Activated T-cell treated with anti-CD3 and anti-CD28 coated beads, Interleukin-2, amount 50 U/mL, for 4 hours (primary cell): ENCODE measurements at regions not wholly inside any gene's neighbourhood (a gene's known extent, or its start where the extent isn't known, plus 50 kb on each side); places are given as distances from the start of the nearest gene placed in this dataset.

Experiments
- ATAC-seq, 2 donors: fragments of 200-7000 bp; cut with Tn5 transposase; one replicate each; pipeline ENCODE4 v1.10.0; 2021
- DNase-seq: peaks from one replicate; pipeline ENCODE4 v3.0.0-alpha.2; 2020
- H3K27me3 Mint-ChIP-seq: one replicate; pipeline ENCODE4 v1.8.0; 2021; ENCODE audit warnings: low read depth, mixed read lengths
- H3K36me3 Mint-ChIP-seq: one replicate; pipeline ENCODE4 v1.8.0; 2022; ENCODE audit warnings: mixed read lengths; ENCODE audit not compliant: insufficient read depth
- H3K4me1 Mint-ChIP-seq: one replicate; pipeline ENCODE4 v1.8.0; 2021; ENCODE audit warnings: low read depth, mixed read lengths
- H3K4me3 Mint-ChIP-seq: one replicate; pipeline ENCODE4 v1.8.0; 2021; ENCODE audit warnings: mild to moderate bottlenecking, moderate library complexity, mixed read lengths
- H3K9me3 Mint-ChIP-seq: one replicate; pipeline ENCODE4 v1.8.0; 2021; ENCODE audit warnings: mixed read lengths

GRCh38 chr18:39672171-39672570 is 2106.6 kb upstream of the CELF4 start:
- H3K4me1 Mint-ChIP-seq: no peaks in the 10 kb centered on the region
- no peaks in the 10 kb centered on the region for H3K27me3 Mint-ChIP-seq
- H3K36me3 Mint-ChIP-seq: no peaks in the 10 kb centered on the region
- ATAC-seq (no peak), DNase-seq (no peak)
- no peak overlapping the region for H3K4me3 Mint-ChIP-seq
- peaks cover 9% of the 10 kb centered on the region for H3K9me3 Mint-ChIP-seq

- Mint-ChIP-seq H3K27me3 (no peaks in the 10 kb centered on the region), H3K4me3 (no peak overlapping the region), H3K9me3 (peaks cover 10% of the 10 kb centered on the region), H3K36me3 (no peaks in the 10 kb centered on the region), H3K4me1 (no peaks in the 10 kb centered on the region)
- ATAC-seq (no peak), DNase-seq (no peak)
Measured at GRCh38 chr18:39667905-39668304, 2102.3 kb upstream of the CELF4 start.

GRCh38 chr18:39666541-39666940 is 2100.9 kb upstream of the CELF4 start:
- H3K36me3 Mint-ChIP-seq: no peaks in the 10 kb centered on the region
- H3K9me3 Mint-ChIP-seq: peaks cover 13% of the 10 kb centered on the region
- H3K4me3 Mint-ChIP-seq: no peak overlapping the region
- DNase-seq: no peak
- no peaks in the 10 kb centered on the region for H3K4me1 Mint-ChIP-seq
- H3K27me3 Mint-ChIP-seq: no peaks in the 10 kb centered on the region
- ATAC-seq: no peak

- no peaks in the 10 kb centered on the region for H3K27me3 Mint-ChIP-seq
- H3K9me3 Mint-ChIP-seq: peaks cover 15% of the 10 kb centered on the region
- no peak for ATAC-seq
- H3K4me3 Mint-ChIP-seq: no peak overlapping the region
- H3K4me1 Mint-ChIP-seq: no peaks in the 10 kb centered on the region
- H3K36me3 Mint-ChIP-seq: no peaks in the 10 kb centered on the region
- no peak for DNase-seq
Measured at GRCh38 chr18:39661856-39662366, 2096.3 kb upstream of the CELF4 start.

DNA sequence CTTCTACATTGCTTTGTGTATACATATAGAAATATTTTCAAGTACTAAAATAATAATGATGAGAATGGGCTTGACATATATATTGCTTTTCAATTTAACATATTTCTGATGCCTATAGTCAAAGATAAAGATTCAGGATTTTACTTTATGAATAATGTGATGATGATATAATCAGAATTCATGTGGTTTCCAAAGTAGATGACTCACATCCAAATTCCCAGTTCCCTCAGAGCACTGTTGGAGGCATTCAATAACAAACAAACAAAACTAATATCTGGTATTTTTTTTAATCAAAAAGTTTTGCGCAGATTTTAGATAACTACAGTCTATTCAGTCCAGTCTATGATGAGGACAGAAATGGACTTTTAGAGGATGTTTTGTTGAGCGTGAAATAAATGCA is 2094.5 kb upstream of the CELF4 start:
- no peaks in the 10 kb centered on the region for H3K27me3 Mint-ChIP-seq
- no peaks in the 10 kb centered on the region for H3K36me3 Mint-ChIP-seq
- DNase-seq (no peak), ATAC-seq (no peak)
- no peak overlapping the region for H3K4me3 Mint-ChIP-seq
- H3K4me1 Mint-ChIP-seq: no peaks in the 10 kb centered on the region
- peaks cover 15% of the 10 kb centered on the region for H3K9me3 Mint-ChIP-seq

DNA sequence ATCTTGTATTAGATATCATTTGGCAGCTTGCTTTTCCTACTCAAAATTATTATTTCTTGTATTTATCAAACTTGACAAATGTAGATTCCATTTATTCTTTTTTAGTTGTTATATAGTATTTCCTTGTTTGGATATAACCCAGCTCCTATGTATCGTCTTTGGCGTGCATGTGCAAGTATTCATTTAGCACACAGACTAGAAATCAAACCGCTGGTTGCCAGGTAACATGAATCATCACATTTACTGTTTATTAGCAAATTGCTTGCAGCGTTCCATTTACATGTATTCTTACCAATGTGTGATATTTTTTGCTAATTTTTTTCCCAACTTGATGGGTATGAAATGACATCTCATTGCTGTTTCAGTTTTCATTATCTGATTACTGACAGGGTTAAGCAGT is 2089.7 kb upstream of the CELF4 start:
- Mint-ChIP-seq H3K36me3 (no peaks in the 10 kb centered on the region), H3K4me1 (no peaks in the 10 kb centered on the region), H3K9me3 (peaks cover 7% of the 10 kb centered on the region), H3K4me3 (no peak overlapping the region), H3K27me3 (no peaks in the 10 kb centered on the region)
- ATAC-seq: no peak
- DNase-seq: no peak

- no peak overlapping the region for H3K4me3 Mint-ChIP-seq
- DNase-seq (no peak), ATAC-seq (no peak)
- H3K36me3 Mint-ChIP-seq: no peaks in the 10 kb centered on the region
- H3K27me3 Mint-ChIP-seq: no peaks in the 10 kb centered on the region
- no peaks in the 10 kb centered on the region for H3K4me1 Mint-ChIP-seq
- H3K9me3 Mint-ChIP-seq: peaks cover 5% of the 10 kb centered on the region
Measured at GRCh38 chr18:39653221-39653620, 2087.6 kb upstream of the CELF4 start.

GRCh38 chr18:39648616-39649015 is 2083.0 kb upstream of the CELF4 start:
- peaks cover 9% of the 10 kb centered on the region for H3K9me3 Mint-ChIP-seq
- no peak for ATAC-seq
- H3K4me3 Mint-ChIP-seq: no peak overlapping the region
- H3K27me3 Mint-ChIP-seq: no peaks in the 10 kb centered on the region
- no peaks in the 10 kb centered on the region for H3K36me3 Mint-ChIP-seq
- H3K4me1 Mint-ChIP-seq: no peaks in the 10 kb centered on the region
- no peak for DNase-seq

DNA sequence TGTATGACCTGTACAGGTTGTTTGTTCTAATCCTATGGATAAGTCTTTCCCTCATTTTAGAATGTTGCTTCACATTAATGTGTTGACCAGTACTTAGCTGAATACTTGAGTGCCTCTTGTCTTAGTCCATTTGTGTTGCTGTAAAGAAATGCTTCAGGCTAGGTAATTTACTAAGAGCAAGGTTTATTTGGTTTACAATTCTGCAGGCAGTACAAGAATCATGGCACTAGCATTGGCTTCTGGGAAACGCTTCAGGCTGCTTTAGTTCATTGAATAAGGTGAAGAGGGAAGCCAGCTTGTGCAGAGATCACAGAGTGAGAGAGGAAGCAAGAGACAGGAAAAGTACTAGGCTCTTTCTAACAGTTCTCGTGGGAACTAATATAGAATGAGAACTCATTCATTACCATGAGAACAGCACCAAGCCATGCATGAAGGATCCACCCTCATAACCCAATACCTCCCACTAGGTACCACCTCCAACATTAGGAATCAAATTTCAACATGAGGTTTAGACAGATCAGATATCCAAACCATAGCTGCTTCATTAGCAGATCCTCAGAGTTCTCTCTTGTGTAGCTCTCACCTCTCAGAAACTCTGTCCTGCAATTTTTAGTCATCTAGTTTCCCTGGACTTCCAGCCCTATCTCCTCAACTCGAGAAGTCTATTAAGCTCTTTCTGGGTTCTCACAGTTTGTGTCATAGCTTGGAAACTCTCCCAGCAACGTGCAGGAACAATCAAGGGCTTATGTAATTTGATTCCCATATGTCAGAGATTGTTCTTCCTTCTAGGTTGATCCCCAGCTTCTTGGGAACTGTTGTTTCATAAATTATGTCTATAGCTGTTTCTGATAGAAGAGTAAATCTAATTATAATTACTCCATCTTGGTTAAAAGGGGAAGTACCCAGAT is 2082.3 kb upstream of the CELF4 start:
- Mint-ChIP-seq H3K4me3 (no peak overlapping the region), H3K4me1 (no peaks in the 10 kb centered on the region), H3K27me3 (no peaks in the 10 kb centered on the region), H3K36me3 (no peaks in the 10 kb centered on the region), H3K9me3 (peaks cover 12% of the 10 kb centered on the region)
- ATAC-seq (no peak), DNase-seq (no peak)

GRCh38 chr18:39638224-39638623 is 2072.6 kb upstream of the CELF4 start:
- ATAC-seq (no peak), DNase-seq (no peak)
- Mint-ChIP-seq H3K36me3 (no peaks in the 10 kb centered on the region), H3K4me3 (no peak overlapping the region), H3K9me3 (peaks cover 13% of the 10 kb centered on the region), H3K27me3 (no peaks in the 10 kb centered on the region), H3K4me1 (no peaks in the 10 kb centered on the region)

- H3K9me3 Mint-ChIP-seq: peaks cover 10% of the 10 kb centered on the region
- H3K4me3 Mint-ChIP-seq: no peak overlapping the region
- no peaks in the 10 kb centered on the region for H3K27me3 Mint-ChIP-seq
- ATAC-seq (no peak), DNase-seq (no peak)
- no peaks in the 10 kb centered on the region for H3K4me1 Mint-ChIP-seq
- H3K36me3 Mint-ChIP-seq: no peaks in the 10 kb centered on the region
Measured at GRCh38 chr18:39636931-39637330, 2071.3 kb upstream of the CELF4 start.

GRCh38 chr18:39635966-39636365 is 2070.4 kb upstream of the CELF4 start:
- Mint-ChIP-seq H3K27me3 (no peaks in the 10 kb centered on the region), H3K36me3 (no peaks in the 10 kb centered on the region), H3K4me1 (no peaks in the 10 kb centered on the region), H3K4me3 (no peak overlapping the region), H3K9me3 (peaks cover 10% of the 10 kb centered on the region)
- ATAC-seq (no peak), DNase-seq (no peak)

- Mint-ChIP-seq H3K4me3 (no peak overlapping the region), H3K9me3 (peaks cover 10% of the 10 kb centered on the region), H3K4me1 (no peaks in the 10 kb centered on the region), H3K36me3 (no peaks in the 10 kb centered on the region), H3K27me3 (no peaks in the 10 kb centered on the region)
- DNase-seq (no peak), ATAC-seq (no peak)
Measured at GRCh38 chr18:39635192-39635591, 2069.6 kb upstream of the CELF4 start.

- no peak overlapping the region for H3K4me3 Mint-ChIP-seq
- no peaks in the 10 kb centered on the region for H3K4me1 Mint-ChIP-seq
- ATAC-seq (no peak), DNase-seq (no peak)
- no peaks in the 10 kb centered on the region for H3K36me3 Mint-ChIP-seq
- H3K9me3 Mint-ChIP-seq: peaks cover 9% of the 10 kb centered on the region
- no peaks in the 10 kb centered on the region for H3K27me3 Mint-ChIP-seq
Measured at GRCh38 chr18:39627936-39628335, 2062.3 kb upstream of the CELF4 start.

DNA sequence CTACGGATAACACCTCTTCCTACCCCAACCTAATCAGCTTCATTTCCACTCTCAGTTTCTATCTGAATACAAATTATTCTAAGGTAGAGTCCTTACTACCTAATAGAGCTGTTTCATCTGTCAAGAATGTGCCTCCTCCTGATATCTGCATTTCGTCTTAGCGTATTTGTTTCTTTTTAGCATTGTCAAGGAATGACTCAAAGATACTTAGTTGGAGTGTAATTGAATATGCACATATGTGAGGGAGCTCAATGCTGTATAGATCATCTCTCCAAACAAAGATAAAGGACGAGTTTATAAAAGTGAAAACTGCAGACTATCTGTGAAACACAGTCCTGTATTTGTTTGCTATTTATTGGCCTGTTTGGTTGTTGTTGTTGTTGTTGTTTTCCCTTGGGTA is 2059.4 kb upstream of the CELF4 start:
- ATAC-seq: no peak
- peaks cover 4% of the 10 kb centered on the region for H3K9me3 Mint-ChIP-seq
- H3K4me1 Mint-ChIP-seq: no peaks in the 10 kb centered on the region
- no peak overlapping the region for H3K4me3 Mint-ChIP-seq
- no peaks in the 10 kb centered on the region for H3K36me3 Mint-ChIP-seq
- H3K27me3 Mint-ChIP-seq: no peaks in the 10 kb centered on the region
- no peak for DNase-seq
